NCI-H2171 treated with DMSO at 0.1 percent for 48 hours (cell line): ENCODE measurements at regions not wholly inside any gene's neighbourhood (a gene's known extent, or its start where the extent isn't known, plus 50 kb on each side); places are given as distances from the start of the nearest gene placed in this dataset.
A peak's percentile ranks its signal among the peaks of the same experiment; 100 is the strongest.

Experiments
- DNase-seq: peaks from one replicate; lab custom pipeline; 2025; lab: John Stamatoyannopoulos, UW

- no peak for DNase-seq
Observed at GRCh38 chr20:39268491-39268951, 306.4 kb downstream of the DHX35 start.

DNA sequence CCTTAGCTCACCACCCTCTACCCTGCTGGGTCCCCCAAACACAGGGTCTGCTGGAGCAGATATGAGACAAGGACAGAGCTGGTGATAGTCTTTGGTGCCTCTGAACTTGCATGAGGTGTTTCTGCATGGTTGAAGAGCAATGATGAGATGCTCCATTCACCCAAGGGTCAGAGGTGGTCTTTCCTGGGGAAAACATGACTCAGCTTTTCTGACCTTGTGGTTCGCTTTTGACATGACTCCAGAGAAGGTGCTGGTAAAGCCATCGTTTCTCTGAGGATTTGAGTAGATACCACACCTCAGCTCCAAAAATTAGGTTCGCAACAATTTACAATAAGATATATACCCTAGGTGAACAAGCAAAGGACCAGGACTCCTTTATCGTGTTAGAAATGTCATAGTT lies 304.8 kb downstream of the DHX35 start:
- DNase-seq, result no peak

- DNase-seq, result peak; percentile 64
Observed at GRCh38 chr20:39264506-39265172, 302.5 kb downstream of the DHX35 start.

- DNase-seq, result no peak
Observed at GRCh38 chr20:39263076-39263475, 300.9 kb downstream of the DHX35 start.

DNA sequence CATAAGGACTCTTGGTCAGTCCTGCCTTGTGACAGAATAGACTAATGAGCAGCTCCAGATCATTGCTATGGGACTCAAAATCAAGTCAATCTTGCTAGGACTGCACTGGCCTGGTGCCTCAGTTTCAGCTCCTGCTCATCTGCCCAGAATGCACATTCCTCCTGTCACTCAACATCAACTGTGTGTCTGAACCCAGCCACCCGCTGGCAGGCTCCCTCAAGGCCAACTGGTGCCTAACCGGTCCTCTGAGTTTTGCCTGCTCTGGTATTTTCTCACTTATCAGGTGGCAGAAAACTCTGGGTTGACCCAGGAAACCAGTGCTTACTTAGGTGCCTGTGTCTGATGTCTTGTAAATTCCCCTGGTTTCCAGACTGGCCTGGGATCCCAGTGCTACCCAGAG lies 297.7 kb downstream of the DHX35 start:
- no peak for DNase-seq

DNA sequence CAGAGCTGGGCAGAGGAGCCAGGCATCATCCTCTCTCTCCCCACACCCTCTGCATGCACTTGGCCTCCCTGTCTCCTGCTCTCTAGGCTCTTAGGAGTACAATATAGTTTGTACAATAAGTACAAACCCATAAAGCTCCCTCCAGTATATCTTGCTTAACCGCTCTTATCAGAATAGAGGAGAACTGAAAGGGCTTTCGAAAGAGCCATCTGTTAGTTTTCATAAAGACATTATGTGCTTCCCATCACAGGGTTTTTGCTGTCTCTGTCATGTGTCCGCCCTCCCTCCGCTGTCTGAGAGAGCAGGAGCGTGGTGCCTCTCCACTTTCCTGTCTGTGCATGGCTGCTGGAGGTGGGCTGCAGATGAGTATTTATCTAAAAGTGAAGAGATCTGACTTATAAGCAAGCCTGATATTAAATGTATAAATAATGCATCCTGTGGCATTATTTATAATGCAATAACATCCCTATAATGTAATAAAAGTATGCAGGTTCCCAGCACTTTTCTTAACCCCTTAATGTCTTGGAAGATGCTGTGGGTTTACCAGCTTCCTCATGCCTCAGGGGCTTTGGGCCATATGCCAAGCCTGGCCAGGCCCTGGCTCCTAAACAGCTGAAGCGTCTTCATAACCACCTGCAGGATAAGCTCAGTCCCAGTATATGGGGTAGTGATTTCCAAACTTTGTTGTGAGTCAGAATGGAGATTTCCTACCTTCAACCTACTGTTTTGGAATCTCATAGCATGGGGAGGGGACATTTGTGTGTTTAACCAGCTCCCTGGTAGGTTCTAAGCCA lies 297.1 kb downstream of the DHX35 start:
- DNase-seq, result no peak

DNA sequence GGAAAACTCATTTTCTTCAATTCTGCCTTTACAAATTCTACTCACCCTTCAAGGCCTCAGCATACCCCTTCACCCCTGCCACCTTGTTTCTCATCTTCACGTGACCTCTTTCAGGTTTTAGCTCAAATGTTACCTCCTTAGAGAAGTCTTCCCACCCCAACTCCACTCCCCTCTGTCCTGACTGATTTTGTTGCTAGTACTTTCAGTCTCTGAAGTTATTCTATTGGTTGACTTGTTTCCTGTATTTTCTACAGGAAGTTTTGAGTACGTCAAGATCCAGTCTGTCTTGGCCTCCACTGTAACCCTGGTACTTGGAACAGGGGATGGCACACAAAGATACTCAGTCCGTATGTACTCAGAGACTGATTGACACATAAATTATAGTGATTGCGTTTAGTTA lies 296.1 kb downstream of the DHX35 start:
- DNase-seq, result no peak

DNA sequence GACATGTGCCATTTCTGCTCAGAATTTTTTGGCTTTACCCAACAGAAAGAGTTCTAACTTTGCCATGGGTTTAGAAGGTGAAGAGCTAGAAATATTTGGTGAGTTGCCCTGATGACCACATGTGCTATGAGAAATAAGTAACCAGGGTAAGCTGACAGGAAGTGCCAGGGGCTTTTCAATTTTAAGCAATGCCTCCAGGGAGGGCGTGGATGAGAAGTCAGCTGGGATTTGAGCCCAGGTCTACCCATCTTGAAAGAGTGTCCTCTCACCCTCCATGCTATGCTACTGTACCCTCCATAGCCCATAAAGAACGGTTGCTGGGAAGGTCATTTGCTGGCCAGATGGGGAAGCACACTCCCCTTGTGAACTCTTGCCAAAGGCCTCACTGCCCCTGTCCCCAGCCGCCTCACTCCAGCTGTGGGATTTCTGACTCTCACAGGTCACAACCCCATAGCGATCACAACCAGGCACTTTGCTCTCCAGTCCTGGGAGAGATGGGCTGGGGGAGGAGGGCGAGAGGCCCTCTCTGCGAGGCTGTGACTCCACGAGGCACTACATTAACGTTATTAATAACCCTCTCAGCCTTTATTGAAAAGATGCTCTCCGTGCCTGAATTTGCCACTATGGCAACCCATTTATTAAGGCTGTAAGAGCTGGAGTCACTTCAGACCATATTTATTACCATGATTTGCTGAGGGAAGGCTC lies 291.1 kb downstream of the DHX35 start:
- DNase-seq, result no peak

DNA sequence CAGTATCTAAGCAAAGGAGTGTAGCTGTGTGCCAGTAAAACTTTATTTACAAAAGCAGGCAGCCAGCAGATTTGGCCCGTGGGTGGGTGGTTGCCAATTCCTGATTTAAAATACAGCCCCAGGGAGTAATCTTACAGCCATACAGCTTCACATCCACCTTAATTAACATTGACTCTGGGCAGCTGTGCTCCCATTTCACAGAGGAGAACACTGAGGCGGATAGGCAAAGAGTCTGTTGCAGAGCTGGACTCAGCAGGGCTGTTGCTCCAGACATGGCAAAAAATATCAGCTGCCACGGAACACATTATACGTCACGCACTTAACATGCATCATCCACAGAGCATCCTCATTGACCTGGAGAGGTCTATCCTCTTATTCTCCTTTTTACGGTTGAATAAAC lies 289.9 kb downstream of the DHX35 start:
- no peak for DNase-seq

DNA sequence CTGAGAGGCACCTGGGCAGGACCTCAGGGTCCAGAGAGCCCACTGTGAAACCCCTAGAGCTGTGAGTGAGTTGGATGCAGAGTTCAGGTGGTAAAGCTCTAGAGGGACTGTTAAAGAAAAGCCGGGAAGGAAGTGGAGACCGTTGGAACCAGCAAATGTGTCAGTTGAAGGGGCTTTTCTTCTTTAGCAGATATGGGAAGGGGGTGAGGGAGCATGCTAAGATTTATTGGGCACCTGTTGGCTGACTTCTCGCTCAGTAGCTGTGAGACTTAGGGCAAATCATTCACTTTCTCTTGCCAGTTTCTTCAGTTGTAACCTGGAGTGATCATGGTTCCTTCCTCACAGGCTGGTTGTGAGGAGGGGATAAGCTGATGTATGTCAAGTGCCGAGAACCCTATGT lies 287.7 kb downstream of the DHX35 start:
- no peak for DNase-seq

DNA sequence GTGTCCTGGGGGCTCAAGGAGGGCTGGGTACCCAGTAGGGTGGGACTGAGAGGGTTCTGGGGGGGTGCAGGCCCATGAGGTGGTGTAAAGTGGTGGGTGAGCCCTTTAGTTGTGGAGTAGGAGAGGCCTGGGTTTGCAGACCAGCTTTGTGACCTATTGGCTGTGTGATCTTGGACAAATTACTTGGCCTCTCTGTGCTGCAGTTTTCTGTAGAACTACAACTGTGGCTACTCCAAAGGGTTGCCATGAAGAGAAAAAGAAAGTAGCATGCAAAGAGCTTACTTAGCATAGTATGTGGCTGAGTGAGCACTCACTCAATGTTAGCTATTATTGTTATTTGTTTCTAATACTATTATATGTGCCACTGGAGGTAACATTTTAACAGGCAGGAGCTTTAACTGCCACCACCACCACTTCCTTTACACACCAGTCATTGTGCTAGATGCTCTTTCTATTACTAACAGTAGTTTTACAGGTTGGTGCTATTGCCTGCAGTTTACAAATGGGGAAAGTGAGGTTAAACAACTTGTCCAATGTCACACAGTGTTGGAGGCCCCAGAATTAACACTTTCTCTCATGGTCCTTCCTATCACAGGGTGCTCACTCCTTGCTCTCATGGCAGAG lies 286.8 kb downstream of the DHX35 start:
- no peak for DNase-seq

GRCh38 chr20:39248171-39248861 lies 286.2 kb downstream of the DHX35 start:
- no peak for DNase-seq

- DNase-seq, result no peak
Observed at GRCh38 chr20:39246436-39246835, 284.3 kb downstream of the DHX35 start.

DNA sequence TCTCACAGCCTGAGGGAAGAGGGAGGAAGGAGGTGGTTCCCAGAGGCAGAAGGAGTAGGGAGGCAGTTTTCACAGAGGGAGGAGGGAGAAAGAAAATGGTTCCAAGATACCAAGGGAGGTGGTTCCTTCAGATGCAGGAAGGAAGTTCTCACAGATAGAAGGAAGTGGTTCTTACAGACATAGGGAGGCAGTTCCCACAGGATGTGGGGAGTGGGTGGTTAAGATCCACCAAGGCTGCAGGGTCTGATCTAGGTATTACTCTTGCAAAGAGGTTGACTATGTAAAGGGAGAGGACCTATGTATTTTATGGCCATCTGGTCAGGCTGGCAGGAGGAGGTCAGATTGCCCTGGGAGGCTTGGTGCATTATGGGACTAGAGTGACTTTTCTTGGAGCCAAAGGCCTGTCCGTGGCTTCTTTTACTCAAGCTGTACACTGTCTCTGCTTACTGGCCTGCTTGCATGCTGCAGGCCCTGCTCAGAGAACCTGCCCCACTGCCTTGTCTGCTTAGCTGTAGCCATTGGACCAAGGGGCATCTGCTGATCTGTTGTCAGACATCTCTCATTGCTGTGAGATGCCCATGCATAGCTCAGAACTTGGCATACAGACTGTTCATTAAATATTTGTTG lies 283.7 kb downstream of the DHX35 start:
- DNase-seq, result no peak

- DNase-seq, result no peak
Observed at GRCh38 chr20:39243962-39244361, 281.8 kb downstream of the DHX35 start.

- no peak for DNase-seq
Observed at GRCh38 chr20:39242614-39243013, 280.5 kb downstream of the DHX35 start.

DNA sequence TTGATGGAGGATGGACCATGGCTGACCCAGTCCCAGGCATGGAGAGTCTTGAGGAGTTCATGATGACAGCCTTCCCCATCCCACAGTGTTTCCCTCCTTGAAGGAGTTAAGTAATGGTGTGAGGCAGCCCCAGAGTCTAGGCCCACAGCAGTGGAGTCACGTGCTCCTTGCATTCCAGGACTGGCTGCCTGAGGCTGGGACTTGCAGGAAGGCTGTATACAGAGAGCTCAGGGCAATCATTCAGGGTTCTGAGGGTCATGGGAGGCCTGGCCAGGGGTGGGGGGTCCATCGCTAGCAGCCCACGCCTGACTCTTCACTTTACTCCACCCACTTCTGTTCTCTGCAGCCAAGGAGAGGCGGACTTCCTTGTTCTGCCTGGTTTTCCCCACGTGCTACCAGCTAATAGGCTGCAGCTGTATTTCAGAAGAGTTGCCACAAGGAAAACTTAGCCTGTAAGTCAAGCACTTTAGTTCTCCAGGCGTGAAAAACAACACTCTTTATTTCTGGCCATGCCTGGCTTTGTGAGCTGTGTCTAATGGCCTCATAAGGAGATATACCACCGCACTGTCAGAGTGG lies 272.5 kb downstream of the DHX35 start:
- no peak for DNase-seq

GRCh38 chr20:39233755-39234154 lies 271.6 kb downstream of the DHX35 start:
- DNase-seq, result no peak

- DNase-seq, result no peak
Observed at GRCh38 chr20:39227416-39227815, 265.3 kb downstream of the DHX35 start.

GRCh38 chr20:39225978-39226377 lies 263.8 kb downstream of the DHX35 start:
- DNase-seq, result no peak

GRCh38 chr20:39225536-39225935 lies 263.4 kb downstream of the DHX35 start:
- DNase-seq, result no peak
